ENCODE measurements at regions not wholly inside any gene's neighbourhood (a gene's known extent, or its start where the extent isn't known, plus 50 kb on each side); places are given as distances from the start of the nearest gene placed in this dataset.

DNA sequence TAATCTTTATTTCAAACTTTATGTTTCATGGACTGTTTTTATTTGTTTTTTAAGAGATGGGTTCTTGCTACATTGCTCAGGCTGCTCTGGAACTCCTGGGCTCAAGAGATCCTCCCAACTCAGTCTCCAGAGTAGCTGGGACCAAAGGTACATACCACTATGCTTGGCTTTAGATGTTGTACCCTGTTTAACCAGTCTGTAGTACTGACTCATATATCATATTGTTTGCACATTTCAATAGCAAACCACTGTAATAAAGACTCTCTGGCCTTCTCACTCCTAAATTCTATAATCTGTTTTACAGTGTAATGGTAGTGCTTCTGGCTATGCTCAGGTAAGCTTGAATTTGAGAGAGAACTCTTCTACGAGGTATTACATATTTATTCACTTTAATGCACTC lies 413.6 kb upstream of the PCDH15 start:
- TF ChIP-seq TCF4 (CRISPR knock-in tag; IDR thresholded peaks at IDR 0.05; ENCODE audit: borderline replicate concordance) = no peak
- no peak for TF ChIP-seq ARNTL (CRISPR knock-in tag; IDR thresholded peaks at IDR 0.05; ENCODE audit: borderline replicate concordance, low read depth)
